Colonic mucosa (tissue), 4 donors: ENCODE measurements at regions not wholly inside any gene's neighbourhood (a gene's known extent, or its start where the extent isn't known, plus 50 kb on each side); places are given as distances from the start of the nearest gene placed in this dataset.

Experiments used
- DNase-seq: peaks from one replicate; pipeline ENCODE4 v3.0.0-alpha.2; 2020
- H3K27ac ChIP-seq: fragments of 200-600 bp; one replicate; pipeline ENCODE4 v1.8.0; 2021
- H3K27me3 ChIP-seq: fragments of 200-600 bp; one replicate; pipeline ENCODE4 v1.8.0; 2021
- H3K36me3 ChIP-seq: fragments of 200-600 bp; one replicate; pipeline ENCODE4 v1.8.0; 2021
- H3K4me1 ChIP-seq: fragments of 200-600 bp; one replicate; pipeline ENCODE4 v1.8.0; 2021; ENCODE audit warnings: mild to moderate bottlenecking
- H3K4me3 ChIP-seq: fragments of 200-600 bp; one replicate; pipeline ENCODE4 v1.8.0; 2021
- H3K9ac ChIP-seq, 2 donors: one replicate each; pipeline ENCODE4 v1.7.0; 2013; ENCODE audit warnings: control low read depth in 2 of 2, low read depth in 2 of 2, low read length in 2 of 2
- H3K9me3 ChIP-seq: fragments of 200-600 bp; one replicate; pipeline ENCODE4 v1.8.0; 2021
- CTCF ChIP-seq: fragments of 200-600 bp; IDR thresholded peaks from one replicate; pipeline ENCODE4 v1.8.0; 2022; ENCODE audit warnings: antibody characterized with exemption, mild to moderate bottlenecking
- intact Hi-C: fragments of 100-400 bp; cut with DNase I; formaldehyde crosslinking; loops from one replicate; pipeline ENCODE4 v1.14.1; 2022
- donor health status: healthy.
- donor health status: DM: no; HTN: no; CAD: no.
- donor health status: DM: no; HTN: no; CAD: no.

DNA sequence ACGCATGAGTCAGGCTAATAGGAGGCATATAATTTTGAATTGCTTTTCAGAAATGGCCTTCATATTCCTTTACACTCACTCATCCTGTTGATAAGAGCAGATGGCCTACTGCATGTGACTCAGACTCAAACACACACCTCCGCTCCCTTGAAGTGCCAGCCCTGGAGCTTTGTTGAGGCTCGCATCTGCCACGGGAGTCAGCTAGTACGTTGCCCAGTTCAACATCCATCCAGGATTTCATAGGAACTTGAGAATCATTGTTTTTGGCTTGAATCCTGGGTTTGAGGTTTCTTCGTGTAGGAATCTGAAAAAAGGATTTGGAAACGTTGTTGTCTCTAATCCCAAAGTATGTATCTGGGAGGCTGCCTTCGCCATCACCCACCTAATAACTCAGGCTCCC, 87.4 kb upstream of the JAG1 start:
- Histone ChIP-seq H3K9ac (no peak overlapping the region), H3K9me3 (no peaks in the 10 kb centered on the region), H3K4me1 (no peaks in the 10 kb centered on the region), H3K27me3 (no peaks in the 10 kb centered on the region), H3K36me3 (no peaks in the 10 kb centered on the region), H3K4me3 (no peak overlapping the region), H3K27ac (no peak overlapping the region)
- intact Hi-C loops, result no loop called here
- TF ChIP-seq CTCF, result no peak
- no peak for DNase-seq

- no peak for DNase-seq
- TF ChIP-seq CTCF, result no peak
- H3K27me3 ChIP-seq, result no peaks in the 10 kb centered on the region
- H3K9ac ChIP-seq, result no peak overlapping the region
- no peaks in the 10 kb centered on the region for H3K9me3 ChIP-seq
- no peaks in the 10 kb centered on the region for H3K4me1 ChIP-seq
- no peak overlapping the region for H3K27ac ChIP-seq
- no peak overlapping the region for H3K4me3 ChIP-seq
- H3K36me3 ChIP-seq, result no peaks in the 10 kb centered on the region
- intact Hi-C loops, result no loop called here
Observed at GRCh38 chr20:10761786-10762185, 88.0 kb upstream of the JAG1 start.

- Histone ChIP-seq H3K9ac (no peak overlapping the region), H3K27me3 (no peaks in the 10 kb centered on the region), H3K9me3 (no peaks in the 10 kb centered on the region), H3K27ac (no peak overlapping the region), H3K4me3 (no peak overlapping the region), H3K4me1 (no peaks in the 10 kb centered on the region), H3K36me3 (no peaks in the 10 kb centered on the region)
- no peak for TF ChIP-seq CTCF
- DNase-seq, result no peak
- intact Hi-C loops, result no loop called here
Observed at GRCh38 chr20:10762216-10762615, 88.4 kb upstream of the JAG1 start.

GRCh38 chr20:10763112-10763511, 89.3 kb upstream of the JAG1 start:
- Histone ChIP-seq H3K9me3 (no peaks in the 10 kb centered on the region), H3K27me3 (no peaks in the 10 kb centered on the region), H3K4me1 (no peaks in the 10 kb centered on the region), H3K27ac (no peak overlapping the region), H3K36me3 (no peaks in the 10 kb centered on the region), H3K9ac (no peak overlapping the region), H3K4me3 (no peak overlapping the region)
- intact Hi-C loops, result no loop called here
- TF ChIP-seq CTCF, result no peak
- DNase-seq, result no peak

GRCh38 chr20:10769700-10770099, 95.9 kb upstream of the JAG1 start:
- H3K9ac ChIP-seq, result no peak overlapping the region
- no peak overlapping the region for H3K27ac ChIP-seq
- TF ChIP-seq CTCF, result no peak
- H3K4me3 ChIP-seq, result no peak overlapping the region
- no peak for DNase-seq
- no peaks in the 10 kb centered on the region for H3K36me3 ChIP-seq
- H3K27me3 ChIP-seq, result no peaks in the 10 kb centered on the region
- H3K9me3 ChIP-seq, result no peaks in the 10 kb centered on the region
- H3K4me1 ChIP-seq, result no peaks in the 10 kb centered on the region
- intact Hi-C loops, result no loop called here

DNA sequence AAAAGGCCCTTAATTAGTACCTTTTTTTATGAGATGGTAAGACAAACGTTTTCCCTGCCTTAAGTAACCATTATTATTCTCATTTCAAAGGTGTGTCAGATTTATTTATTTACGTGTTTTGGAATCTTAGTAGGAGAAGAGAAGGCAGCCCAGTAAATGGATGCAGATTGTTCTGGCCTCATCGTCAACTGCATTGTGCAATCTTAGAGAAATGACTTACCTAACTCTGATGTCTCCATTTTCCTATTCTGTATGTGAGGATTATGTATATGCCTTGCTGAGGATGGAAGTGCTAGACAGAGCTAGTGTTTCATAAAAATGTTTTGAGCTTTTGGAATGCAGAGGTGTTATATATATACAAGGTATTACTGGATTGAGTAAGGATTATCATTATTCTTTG, 97.0 kb upstream of the JAG1 start:
- Histone ChIP-seq H3K4me1 (no peaks in the 10 kb centered on the region), H3K27ac (no peak overlapping the region), H3K9ac (no peak overlapping the region), H3K36me3 (no peaks in the 10 kb centered on the region), H3K4me3 (no peak overlapping the region), H3K9me3 (no peaks in the 10 kb centered on the region), H3K27me3 (no peaks in the 10 kb centered on the region)
- TF ChIP-seq CTCF, result no peak
- no peak for DNase-seq
- intact Hi-C loops, result no loop called here
